ENCODE measurements at regions not wholly inside any gene's neighbourhood (a gene's known extent, or its start where the extent isn't known, plus 50 kb on each side); places are given as distances from the start of the nearest gene placed in this dataset.

DNA sequence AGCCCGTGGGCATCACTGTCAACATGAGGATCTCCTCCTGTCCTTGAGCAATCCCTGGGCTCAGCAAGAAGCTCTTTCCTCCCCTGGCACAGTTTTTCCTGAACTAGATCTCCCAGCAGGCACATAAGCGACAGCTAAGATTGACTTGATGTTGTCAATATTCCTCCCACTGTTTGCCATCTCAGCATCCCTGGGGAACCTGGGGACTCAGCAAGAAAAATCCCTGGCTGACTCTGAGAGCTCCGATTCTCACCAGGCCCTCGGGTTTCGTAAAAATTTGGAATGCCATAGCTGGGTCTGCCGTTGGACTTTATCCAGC, 687.2 kb downstream of the MATN1 start:
- TF ChIP-seq, protein P1, sequence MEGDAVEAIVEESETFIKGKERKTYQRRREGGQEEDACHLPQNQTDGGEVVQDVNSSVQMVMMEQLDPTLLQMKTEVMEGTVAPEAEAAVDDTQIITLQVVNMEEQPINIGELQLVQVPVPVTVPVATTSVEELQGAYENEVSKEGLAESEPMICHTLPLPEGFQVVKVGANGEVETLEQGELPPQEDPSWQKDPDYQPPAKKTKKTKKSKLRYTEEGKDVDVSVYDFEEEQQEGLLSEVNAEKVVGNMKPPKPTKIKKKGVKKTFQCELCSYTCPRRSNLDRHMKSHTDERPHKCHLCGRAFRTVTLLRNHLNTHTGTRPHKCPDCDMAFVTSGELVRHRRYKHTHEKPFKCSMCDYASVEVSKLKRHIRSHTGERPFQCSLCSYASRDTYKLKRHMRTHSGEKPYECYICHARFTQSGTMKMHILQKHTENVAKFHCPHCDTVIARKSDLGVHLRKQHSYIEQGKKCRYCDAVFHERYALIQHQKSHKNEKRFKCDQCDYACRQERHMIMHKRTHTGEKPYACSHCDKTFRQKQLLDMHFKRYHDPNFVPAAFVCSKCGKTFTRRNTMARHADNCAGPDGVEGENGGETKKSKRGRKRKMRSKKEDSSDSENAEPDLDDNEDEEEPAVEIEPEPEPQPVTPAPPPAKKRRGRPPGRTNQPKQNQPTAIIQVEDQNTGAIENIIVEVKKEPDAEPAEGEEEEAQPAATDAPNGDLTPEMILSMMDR (IDR thresholded peaks at IDR 0.05; ENCODE audit: insufficient read depth, low read depth, low read length): no peak
- TF ChIP-seq EZH2 (IDR thresholded peaks at IDR 0.05; ENCODE audit: insufficient read depth, low read length): no peak
